Activated CD8-positive, alpha-beta memory T cell treated with anti-CD3 and anti-CD28 coated beads for 4 hours (primary cell): ENCODE measurements at regions not wholly inside any gene's neighbourhood (a gene's known extent, or its start where the extent isn't known, plus 50 kb on each side); places are given as distances from the start of the nearest gene placed in this dataset.

Experiments
- DNase-seq, 2 donors: peaks; one replicate each; pipeline ENCODE4 v3.0.0-alpha.2; 2020; ENCODE audit warnings: low read depth in 2 of 2

DNA sequence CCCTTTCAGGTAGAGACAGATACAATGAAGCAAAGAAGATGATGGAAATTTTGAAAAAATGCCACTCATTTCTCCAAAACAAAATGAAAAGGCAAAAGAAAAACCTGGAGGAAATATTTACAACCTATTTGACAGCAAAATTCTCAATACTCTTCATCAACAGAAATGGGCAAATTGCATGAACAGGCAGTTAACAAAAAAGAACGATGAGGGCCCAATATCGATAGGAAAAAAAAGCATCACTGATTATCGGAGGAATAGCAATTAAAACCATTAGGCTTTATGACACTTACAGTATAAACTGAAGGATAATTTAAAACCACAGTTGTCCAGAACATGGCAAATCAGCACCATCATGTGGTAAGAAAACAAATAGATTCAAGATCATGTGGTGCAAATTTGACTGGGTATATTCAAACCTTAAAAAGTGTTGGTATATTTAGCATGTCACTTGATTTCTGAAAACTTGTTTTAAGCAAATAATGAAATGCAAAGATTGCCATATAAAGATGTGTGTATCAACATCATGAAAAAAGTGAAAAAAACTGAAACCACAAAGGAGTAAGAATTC is 222.9 kb downstream of the BRD1 start:
- no peak for DNase-seq

DNA sequence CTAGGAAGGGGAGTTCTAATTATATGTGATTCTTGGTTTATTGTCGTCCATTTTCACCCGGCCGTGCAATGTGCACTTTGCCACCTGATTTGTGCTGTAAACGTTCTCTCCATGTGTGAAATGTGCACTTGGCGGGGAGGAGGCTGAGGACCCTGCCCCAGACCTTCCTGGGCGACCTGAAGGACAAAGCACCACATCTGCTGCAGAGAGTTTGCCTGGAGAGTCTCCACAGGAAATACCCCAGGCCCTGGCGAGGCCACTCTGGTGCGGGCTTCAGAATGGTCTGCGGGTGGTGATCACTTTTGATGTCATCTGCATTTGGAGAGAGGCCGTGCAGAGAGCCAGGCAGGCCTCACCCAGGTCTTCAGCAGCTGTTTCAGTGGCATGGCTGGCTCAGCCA is 224.7 kb downstream of the BRD1 start:
- no peak for DNase-seq

DNA sequence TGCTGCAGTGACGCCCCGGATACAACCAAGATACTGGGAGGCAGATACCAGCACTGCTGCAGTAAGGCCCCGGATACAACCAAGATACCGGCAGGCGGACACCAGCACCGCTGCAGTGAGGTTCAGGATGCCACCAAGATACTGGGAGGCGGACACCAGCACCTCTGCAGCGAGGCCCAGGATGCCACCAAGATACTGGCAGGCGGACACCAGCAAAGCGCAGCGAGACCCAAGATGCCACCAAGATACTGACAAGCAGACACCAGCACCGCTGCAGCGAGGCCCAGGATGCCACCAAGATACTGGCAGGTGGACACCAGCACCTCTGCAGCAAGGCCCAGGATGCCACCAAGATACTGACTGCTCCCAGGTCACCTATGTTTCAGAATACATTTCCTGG is 225.2 kb downstream of the BRD1 start:
- no peak for DNase-seq

DNA sequence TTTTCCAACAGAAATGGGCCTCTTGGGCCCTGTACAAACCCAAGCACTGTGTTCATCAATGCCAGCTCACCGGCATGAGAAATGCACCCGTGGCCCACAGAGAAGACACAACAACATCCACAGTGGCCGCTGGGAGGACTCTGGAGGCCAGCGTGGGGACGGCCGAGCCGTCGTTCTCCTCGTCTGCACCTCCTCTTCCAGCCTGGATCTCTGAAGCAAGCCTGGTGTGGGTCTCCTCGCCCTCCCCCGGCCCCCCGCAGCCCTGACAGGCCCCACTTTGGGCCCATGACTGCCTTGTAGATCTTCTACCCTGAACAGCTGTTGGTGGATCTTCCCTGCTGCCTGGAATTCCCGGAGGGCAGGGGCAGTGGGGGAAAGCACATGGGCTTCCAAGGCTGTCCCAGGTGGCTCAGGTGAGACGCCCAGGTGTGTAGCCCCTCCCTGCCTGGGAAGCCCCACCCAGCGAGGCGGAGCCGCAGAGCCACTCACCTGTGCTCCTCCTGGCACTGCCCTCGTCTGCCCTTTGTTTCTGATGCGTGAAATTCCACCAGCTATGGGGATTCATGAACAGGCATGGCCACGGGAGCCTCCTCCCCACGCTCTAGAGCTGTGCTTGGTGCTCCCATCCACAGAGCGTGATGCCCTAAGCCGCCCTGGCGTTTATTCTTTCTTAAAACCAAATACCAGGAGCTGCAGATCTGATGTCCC is 225.9 kb downstream of the BRD1 start:
- no peak for DNase-seq

DNA sequence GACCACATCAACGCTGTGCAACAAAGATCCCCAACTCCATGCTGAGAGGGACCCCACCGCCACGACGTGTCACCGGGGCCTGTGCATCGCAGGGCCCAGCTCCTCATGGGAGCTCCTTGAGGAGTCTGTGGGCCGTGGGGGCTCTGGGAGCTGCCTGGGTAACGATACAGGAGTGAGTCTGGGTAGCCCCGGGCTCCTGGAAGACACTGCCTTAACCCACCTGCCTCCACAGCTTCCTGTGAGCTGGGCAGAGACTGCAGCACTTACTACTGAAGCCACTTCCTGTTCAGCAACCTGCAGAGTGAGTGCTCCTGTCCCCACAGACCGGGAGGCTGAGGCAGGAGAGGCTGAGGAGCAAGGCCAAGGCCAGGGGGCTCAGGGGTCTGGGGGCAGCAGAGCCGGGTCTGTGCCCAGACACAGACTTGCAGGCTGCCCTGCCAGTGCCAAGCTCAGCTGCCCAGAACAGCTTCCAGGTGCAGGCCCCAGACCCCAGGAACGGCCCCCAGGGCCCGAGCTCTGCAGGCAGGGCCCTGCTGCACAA is 226.7 kb downstream of the BRD1 start:
- DNase-seq = no peak

DNA sequence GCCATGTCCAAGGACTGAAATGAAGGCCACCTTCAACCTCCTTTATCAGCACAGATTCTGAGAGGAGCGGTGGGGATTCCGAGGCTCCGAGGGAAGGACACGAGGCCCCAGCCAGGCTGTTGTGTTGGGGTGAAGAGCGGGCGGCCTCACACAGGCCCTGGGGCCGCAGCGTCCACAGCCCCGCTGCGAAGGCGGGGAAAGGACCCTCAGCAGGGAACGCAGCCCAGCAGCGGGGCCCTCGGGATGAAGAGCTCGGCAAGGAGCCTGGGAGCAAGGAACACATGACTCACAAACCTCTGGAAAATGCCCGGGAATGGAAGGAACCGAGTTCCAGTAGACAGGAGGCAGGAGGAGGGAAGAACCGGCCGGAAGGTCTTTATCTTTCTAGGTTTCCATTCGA is 227.2 kb downstream of the BRD1 start:
- no peak for DNase-seq

DNA sequence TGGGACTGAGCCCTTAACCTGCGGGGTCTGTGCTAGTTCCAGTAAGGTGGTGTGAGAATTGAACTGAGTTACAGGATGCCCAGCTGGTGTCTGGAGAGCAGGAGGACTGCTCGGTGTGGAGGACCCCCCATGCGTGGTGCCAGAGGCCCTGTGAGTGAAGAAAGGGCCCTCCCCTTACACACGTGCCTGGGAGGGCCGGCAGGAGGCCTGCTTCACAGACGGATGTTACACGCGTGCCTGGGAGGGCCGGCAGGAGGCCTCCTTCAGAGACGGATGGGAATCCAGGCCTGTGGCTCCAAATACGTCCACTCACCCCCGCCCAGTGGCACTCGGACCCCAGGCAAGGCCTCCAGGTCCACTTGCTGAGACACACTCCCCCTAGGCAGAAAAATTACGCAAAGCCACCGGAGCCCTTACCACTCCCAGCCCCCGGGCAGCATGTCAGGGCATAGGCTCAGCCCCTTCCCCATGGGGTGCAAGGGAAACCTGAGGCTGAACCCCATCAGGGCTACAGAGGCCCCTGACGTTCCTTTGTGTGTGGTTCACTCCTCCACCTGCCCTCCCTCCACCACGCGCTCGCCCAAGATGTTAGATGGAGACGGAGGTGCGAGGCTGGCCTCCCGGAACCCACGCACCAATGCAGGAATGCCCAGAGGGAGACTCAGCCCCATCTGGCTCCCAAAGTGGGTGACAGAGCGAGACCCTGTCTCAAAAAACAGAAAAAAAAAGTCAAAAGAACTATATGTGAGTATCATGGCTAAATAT is 227.8 kb downstream of the BRD1 start:
- no peak for DNase-seq

DNA sequence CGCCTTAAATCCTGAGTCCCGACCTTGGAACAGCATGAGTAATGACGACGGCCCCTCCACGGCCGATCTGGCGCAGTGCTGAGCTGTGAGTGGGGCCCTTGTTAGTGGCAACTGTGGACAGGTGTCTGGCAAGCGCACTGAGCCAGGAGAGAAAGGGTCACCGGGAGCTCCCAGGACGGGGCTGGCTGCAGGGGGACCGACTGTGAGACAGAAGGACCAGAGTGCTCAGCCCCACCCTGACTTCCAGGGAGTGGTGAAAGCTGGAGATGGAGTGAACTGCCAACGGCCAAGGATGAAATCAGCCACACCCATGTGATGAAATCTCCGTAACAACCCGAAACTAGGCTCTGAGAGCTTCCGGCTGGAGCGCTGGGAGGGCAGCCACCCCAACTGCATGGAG is 228.6 kb downstream of the BRD1 start:
- no peak for DNase-seq

DNA sequence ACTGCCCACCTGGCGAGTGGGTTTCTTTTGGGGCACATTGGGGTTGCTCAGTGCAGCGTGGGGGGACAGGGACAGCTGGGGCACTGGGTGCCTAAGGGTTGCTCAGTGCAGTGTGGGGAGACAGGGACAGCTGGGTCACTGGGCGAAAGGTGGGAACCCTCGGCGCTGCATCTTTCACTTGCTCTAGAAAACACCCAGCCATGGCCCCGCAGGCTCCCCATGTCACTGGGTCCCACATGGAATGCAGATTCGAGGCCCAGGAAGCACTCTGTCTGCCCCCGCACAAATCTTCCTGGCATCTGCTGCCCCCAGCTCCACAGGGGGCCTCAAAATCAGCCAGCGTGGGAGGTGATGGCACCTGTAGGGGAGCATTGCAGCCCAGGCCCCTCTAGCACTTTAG is 229.3 kb downstream of the BRD1 start:
- no peak for DNase-seq

DNA sequence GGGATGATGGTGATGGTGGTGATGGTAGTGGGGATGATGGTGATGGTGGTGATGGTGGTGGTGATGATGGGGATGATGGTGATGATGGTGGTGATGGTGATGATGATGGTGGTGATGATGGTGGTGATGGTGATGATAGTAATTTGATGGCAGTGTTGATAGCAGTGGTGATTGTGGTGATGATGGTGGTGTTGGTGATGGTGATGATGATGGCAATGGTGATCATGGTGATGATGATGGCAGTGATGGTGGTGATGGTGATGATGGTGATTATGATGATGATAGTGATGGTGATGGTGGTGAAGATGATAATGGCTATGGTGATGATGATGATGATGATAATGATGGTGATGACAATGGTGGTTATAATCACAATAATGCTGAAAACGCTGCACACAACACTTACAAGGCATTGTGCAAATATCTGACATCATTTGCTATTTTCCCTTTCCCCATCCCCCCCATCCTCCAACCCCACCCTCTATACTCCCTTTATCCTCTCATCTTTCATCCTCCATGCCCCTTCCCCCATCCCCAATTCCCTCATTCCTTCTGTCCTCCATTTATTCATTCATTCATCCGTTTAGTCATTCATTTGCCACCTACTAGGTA is 230.1 kb downstream of the BRD1 start:
- DNase-seq = no peak

DNA sequence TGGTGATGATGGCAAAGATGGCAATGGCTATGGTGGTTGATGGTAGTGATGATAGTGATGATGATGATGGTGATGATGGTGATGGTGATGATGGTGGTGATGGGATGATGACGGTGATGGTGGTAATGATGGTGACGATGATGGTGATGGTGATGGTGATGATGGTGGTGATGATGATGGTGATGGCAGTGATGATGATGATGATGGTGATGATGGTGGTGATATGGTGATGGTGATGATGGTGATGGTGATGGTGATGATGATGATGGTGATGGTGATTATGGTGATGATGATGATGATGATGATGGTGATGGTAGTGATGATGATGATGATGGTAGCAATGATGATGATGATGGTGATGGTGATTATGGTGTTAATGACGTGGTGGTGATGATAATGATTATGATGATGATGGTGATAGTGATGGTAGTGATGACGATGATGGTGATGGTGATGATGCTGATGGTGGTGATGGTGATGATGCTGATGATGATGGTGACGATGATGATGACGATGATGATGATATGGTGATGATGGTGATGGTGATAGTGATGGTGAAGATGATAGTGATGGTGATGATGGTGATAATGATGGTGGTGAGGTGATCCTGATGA is 232.1 kb downstream of the BRD1 start:
- no peak for DNase-seq

DNA sequence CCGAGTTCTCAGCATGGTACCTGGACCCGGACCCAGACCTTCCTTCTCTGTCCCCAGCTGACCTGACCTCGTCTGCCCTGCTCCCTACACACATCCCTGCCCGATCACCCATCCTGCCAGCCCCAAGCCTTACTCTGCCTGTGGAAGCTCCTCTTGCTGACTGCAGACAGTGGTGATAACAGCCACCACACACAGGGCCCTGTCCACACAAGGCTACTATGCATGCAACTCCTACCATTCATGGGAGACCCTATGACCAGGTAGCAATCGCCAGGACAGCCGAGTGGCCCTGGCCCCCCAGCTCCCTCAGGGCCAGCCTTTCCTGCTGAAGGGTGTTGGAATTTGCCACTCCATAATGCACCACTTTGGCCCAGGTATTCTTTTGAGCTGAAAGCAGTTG is 233.6 kb downstream of the BRD1 start:
- no peak for DNase-seq

DNA sequence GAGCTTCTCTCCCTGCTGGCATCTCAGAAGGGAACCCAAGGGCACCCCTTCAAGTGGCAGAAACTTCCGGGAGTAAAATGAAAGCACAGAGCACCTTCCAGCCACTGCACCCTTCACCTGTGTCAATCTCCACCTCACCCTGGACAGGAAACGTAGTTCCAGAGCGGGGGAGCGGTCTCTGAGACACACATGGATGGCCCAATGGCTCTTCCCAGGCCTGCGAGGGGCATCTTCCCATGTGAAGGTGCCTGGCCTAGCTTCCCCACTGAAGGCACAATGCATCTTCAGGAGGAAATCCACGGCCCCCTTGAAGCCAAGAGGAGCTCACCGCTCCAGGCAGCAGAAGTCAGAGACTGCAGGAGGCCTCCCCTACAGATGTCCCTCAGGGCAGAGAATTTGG is 234.2 kb downstream of the BRD1 start:
- no peak for DNase-seq

DNA sequence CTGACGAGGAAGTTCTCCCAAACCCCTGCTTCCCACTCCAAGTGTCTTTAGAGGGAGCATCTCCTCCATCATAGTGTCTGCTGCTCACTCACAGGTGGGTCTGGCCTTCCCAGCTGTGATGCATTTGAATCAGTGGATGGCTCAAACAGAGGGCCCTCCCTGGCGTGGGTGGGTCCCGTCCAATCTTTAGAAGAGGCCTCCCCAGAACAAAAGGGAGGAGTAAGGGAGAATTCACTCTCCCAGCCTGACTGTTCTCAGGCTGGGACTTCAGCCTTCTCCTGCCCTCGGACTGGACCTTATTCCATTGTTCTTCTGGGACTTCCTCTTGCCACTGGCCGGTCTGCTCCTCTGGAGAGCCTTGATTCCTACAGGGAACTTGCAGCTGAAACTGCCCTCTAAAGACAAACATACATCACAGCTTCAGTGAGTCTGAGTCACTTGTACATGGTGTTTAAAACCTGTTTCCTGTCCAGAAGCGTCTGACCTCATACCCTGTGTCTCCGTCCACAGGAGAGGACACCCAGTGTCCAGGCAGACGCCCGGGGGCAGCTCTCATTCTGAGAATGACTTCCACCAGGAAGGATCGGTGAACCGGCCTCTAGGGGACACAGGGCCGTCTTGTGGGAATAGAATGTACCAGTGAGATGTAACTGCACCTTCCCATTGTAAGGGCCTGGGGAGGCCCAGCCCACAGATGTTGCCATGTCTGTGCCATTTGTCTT is 234.7 kb downstream of the BRD1 start:
- no peak for DNase-seq

DNA sequence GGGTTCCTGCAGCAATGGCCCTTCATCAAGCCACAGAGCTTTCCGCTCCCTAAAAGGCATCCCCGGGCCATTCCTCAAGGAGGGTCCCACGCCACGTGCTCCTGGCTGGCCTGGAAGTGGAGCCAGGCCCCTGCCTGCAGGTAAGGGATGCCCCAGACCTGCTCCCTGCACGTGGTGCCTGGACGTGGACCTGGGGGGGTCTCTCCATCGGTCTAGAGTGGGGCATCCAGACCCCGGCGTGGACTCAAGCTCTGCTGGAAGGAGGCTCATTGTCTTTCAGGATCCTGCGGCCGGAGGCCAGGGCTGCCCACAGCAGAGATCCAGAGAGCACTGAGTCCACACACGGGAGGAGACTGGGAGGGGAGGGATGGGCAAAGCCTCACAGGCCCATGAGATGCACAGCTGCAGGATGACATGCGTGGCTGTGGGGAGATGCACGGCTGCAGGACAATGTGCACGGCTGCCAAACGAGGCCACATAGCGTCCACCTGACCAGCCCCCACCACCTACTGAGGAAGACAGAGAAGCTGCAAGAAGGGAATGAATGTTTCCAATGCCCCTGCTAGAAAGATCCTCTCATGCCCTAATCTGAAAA is 236.7 kb downstream of the BRD1 start:
- no peak for DNase-seq

DNA sequence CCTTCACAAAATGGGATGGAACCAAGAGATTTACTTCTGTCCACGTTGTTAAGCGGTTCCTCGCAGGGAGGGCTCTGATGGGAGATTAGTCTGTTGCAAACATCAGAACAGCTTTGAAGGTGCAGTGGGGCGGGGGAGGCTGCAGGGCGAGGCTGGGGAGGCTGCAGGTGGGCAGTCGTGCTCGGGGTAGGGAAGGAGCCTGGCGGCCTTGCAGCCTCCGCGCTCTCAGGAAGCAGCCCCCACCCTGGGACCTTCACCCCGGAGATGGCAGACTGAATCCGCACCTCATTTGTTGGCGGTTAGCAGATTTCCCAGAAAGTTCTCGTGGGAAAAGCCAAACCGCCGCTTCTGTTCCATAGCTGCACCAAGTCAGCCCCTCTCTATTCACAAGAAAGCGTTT is 237.3 kb downstream of the BRD1 start:
- no peak for DNase-seq

DNA sequence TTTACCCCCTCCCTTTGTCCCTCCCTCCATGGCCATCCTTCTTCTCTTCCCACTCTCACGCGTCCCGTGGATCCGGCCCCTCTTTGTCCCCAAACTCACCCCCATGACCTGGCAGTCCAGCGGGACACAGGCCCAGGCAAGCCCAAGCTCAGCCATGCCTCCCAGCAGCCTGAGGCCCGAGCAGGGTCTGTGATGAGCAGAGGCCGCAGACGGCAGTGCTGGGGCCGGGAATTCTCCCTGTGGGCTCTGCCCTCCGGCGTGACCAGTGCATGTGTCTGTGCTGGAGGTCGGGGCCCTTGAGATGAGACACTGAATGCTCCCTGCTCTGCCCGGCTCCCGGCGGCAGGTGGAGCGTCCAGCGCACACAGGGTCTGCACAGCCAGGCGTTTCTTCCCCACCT is 237.9 kb downstream of the BRD1 start:
- DNase-seq = no peak

DNA sequence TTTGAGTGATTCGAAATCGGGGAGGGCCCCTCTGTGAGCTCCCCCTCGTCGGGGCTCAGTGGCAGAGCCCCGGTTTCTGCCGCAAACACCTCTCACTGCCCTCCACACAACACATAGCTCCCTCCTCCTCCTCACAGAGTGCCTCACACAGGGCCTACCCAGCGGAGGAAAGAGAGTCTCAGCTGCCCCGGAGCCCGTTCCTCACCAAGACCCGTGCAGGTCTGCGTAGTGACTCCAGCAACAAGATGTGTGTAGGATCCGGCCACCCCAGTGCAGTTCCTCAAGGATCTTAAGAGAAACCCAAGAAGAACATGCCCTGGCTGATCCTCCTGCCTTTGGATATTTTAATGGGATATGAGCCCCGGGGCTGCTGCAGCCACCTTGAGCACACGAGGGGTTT is 238.4 kb downstream of the BRD1 start:
- DNase-seq = no peak

DNA sequence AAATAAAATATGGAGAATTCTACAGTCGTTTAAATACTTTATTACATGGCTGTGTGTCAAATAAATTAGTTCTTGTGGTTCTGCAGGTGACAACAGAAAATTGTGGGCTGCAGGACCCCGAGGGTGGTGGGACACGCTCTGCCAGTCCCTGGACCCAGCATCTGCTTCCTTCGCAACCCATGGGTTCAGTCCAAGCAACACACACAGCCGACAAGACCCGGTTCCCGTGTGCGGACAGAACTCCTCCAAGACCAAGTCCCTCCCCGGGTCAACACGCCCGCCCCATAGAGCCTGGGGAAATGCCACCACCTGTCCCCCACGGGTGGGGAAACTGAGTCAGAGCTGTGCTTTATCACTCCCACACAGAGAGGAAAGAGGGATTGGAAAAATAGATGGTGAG is 238.9 kb downstream of the BRD1 start:
- DNase-seq = no peak

DNA sequence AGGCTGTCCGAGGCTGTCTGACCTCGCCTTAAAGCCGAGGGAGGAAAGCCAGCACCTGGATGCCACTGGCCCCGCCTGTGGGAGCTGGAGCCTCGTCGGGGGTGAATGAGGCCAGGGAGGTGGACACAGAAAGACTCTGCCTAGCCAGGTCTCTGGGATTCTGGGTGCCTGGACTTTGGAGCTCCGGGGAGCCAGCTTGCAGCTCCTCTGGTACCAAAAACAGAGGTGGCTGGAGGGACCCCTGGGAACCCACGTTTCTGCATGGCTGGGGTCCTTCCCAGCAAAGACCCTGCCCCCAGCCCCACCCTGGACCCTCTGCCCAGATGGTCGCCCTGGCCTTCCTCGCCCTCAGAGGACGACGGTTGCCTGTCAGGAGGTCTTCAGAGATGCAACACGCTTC is 239.7 kb downstream of the BRD1 start:
- no peak for DNase-seq

DNA sequence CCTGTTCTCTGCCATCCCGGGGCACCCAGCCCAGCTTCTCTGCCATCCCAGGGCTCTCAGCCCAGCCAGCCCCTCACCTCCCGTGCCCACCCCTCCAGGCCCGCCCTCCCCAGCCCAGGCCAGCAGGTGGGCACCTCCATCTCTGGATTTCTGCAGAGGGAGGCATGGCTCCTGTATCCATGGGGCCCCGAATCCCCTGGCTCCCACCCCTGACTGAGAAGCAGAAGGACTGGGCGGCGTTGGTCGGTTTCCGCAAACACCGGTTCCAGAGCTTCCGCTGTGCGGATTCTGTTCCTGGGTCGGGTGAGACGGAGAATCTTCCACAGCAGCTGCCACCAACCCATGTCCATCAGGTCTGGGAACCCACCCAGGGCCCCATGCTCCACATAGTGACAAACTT is 240.3 kb downstream of the BRD1 start:
- DNase-seq = no peak
